ENCODE measurements at regions not wholly inside any gene's neighbourhood (a gene's known extent, or its start where the extent isn't known, plus 50 kb on each side); places are given as distances from the start of the nearest gene placed in this dataset.

- TF ChIP-seq CTCF (IDR thresholded peaks at IDR 0.05; ENCODE audit: insufficient read depth, low read length) (no peak), REST (IDR thresholded peaks at IDR 0.05; ENCODE audit: insufficient replicate concordance, low read depth) (no peak), POLR2AphosphoS5 (IDR thresholded peaks at IDR 0.05; ENCODE audit: low read depth) (no peak)
These were observed 128.4 kb upstream of the NPVF start for GRCh38 chr7:25356534-25357151.

Data from HL-60 (cell line).